ENCODE measurements at regions not wholly inside any gene's neighbourhood (a gene's known extent, or its start where the extent isn't known, plus 50 kb on each side); places are given as distances from the start of the nearest gene placed in this dataset.

DNA sequence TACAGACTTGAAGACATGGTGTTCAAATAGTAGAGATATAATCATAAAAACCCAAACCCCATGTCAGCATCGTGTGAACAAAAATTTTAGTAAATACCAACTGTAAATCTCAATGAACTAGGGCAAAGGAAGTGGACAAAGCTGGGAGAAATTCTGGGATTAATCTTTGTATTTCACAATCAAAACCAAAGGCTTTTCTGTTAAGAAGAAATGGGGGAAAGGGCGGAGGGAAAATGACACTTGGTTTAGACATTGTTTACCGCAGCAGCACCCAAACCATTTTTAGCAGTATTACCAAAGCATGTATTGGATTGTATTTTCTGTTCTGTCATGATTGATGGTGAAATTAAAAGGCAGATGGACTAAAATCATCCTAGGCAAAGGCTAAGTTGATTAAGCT, 134.2 kb upstream of the PRSS3 start:
- TF ChIP-seq, protein P1, sequence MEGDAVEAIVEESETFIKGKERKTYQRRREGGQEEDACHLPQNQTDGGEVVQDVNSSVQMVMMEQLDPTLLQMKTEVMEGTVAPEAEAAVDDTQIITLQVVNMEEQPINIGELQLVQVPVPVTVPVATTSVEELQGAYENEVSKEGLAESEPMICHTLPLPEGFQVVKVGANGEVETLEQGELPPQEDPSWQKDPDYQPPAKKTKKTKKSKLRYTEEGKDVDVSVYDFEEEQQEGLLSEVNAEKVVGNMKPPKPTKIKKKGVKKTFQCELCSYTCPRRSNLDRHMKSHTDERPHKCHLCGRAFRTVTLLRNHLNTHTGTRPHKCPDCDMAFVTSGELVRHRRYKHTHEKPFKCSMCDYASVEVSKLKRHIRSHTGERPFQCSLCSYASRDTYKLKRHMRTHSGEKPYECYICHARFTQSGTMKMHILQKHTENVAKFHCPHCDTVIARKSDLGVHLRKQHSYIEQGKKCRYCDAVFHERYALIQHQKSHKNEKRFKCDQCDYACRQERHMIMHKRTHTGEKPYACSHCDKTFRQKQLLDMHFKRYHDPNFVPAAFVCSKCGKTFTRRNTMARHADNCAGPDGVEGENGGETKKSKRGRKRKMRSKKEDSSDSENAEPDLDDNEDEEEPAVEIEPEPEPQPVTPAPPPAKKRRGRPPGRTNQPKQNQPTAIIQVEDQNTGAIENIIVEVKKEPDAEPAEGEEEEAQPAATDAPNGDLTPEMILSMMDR (IDR thresholded peaks at IDR 0.05): no peak
- TF ChIP-seq POLR2AphosphoS5 (IDR thresholded peaks at IDR 0.05): no peak

Data from upper lobe of left lung (tissue), 4 donors.